GM18511 (cell line): ENCODE measurements at regions not wholly inside any gene's neighbourhood (a gene's known extent, or its start where the extent isn't known, plus 50 kb on each side); places are given as distances from the start of the nearest gene placed in this dataset.
"Not testable (repeated sequence)": the region's sequence is repeated elsewhere in the genome, so short reads cannot be mapped to it uniquely, and the experiment has no call there.

Source experiments
- ATAC-seq: cut with Tn5 transposase; IDR thresholded peaks from one replicate; pipeline ENCODE4 v1.9.1; 2021; ENCODE audit warnings: mild to moderate bottlenecking, moderate library complexity; ENCODE audit not compliant: unreplicated experiment

DNA sequence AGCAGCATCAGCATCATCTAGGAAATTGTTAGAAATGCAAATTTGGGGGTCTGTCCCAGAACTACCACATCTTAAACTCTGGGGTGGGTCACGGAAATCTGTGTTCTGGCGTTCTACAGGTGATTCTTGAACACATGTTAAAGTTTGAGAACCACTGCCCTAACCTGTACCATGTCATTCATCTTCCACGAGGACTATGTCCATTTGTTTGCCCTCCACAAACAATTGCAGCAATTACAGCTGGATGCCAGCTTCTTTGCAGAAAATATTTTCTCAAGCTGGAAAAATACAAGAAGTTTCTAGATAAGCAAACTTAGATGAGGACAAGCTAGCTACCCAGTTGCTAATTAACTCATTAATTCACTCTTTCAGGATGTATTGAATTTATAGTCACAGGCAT, 54.1 kb downstream of the MAFB start:
- ATAC-seq: no peak

DNA sequence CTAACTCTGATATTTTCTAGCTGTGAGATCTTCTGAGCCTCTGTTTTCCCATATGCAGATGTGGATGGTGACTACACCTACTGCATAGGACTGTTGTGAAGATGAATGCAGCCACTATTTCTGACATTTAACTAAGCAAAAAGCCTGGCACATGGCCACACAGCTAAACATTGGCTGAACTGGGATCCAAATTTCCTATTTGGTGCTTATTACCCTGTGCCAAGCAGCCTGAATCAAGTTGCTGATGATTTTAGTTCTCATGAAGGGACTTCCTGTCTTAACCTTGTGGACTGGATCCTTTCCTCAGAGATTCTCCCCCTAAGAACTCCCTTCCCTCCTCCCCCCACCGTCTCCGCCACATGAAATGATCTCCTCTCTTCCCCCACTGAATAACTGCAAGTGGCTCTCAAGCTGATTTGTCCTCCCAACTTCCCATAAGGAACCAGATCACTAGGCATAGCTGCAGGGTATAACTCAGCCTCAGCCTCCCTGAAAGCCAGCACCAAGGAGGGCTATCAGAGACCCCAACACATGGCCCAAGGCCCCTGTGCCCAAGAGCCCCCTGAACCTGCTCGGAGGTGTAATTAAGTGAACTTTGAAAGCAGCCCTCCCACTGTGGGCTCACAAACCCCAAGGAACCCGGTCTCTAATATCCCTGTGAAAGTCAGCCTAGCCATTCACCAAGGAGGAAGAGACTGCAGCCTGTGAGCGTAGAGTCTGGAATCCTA, 55.7 kb downstream of the MAFB start:
- no peak for ATAC-seq

DNA sequence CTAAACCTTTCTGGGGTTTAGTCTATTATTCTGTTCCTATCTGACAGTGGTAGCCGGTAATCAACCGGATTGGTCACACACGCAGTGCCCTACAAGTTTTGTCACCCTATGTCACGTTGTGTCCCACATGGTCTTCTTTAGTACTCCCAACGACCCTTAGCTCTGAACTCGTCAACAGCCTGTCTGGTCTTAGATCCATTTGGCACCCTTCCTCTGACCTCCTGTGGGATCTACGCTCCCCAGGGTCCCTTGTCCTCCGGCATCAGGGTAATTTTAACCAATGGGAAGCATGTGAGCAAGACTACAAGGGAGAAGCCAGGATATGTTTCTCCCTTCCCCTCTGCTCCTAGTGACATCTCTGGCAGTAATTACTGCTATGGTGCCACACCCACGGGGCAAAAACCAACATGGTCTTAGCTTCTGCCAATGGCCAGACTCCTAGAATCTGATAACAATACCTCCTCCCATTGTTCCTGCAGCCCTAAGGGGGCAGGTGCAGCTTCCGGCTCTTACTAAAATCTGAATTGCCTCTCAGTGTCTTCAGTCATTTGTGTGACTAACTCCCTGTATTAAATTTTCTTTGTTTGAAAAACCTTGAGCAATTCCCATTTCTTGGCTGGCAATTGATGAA, 56.6 kb downstream of the MAFB start:
- ATAC-seq: no peak

GRCh38 chr20:40631119-40631631, 57.9 kb downstream of the MAFB start:
- no peak for ATAC-seq

GRCh38 chr20:40630713-40631112, 58.3 kb downstream of the MAFB start:
- no peak for ATAC-seq

DNA sequence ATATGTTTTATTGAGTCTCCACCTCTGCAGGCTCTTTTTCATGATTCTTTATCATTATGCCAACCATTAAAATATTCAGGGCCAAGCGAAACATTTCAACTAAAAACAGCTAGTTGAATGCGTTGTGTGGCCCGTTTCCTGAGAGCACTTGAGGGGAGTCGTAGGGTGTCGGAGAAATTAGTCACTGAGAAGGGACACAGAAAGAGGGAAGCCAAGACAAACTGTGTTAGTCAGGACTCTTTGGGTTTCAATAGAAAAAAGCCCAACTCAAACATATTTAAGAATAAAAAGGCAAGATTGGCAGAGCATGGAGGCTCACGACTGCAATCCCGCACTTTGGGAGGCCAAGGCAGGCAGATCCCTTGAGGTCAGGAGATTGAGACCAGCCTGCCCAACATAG, 58.9 kb downstream of the MAFB start:
- no peak for ATAC-seq

- ATAC-seq: no peak
These were observed 60.2 kb downstream of the MAFB start for GRCh38 chr20:40628877-40629276.

DNA sequence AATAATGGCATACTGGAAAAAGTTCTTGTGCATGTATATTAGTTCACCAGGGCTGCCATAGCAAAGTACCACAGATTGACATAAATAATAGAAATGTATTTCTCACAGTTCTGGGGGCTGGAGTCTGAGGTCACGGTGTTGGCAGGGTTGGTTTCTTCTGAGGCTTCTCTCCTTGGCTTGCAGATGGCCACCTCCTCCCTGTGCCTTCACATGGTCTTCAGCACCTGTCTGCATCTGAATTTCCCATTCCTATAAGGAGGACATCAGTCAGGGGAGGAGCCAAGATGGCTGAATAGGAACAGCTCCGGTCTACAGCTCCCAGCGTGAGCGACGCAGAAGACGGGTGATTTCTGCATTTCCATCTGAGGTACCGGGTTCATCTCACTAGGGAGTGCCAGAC, 70.0 kb downstream of the MAFB start:
- ATAC-seq: not testable (repeated sequence)

DNA sequence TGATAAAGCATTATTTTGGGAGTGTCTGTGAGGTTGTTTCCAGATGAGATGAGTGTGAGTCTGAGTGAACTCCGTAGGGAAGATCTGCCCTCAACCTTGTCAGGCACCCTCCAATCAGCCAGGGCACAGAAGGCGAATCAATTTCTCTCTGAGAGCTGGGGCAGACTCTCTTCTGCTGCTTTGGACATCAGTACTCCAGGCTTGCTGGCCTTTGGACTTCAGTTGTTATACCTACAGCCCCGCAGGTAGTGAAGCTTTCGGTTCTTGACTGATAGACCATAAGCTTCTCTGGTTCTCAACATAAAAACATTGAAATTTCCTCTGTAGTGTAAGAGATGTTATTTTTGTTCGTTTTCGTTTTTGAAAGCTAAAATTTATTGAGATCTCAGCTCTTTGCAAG, 71.4 kb downstream of the MAFB start:
- no peak for ATAC-seq

DNA sequence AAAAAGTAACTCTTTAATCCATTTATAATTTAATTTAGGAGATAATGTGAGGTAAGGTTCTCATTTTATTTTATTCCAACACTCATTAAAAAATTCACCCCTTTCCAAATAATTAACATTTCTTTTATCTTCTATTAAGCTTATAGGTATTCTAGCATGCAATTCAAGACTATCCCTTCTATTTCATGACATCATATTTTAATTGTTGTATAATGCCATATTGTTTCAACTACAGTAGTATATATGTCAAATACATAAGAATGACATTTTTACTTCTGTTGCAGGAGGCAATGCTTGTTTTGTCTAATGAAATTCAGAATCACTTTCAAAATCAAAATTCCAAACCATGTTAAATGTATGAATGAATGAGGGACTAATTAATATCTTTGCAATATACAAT, 76.2 kb downstream of the MAFB start:
- ATAC-seq: no peak

GRCh38 chr20:40612247-40612646, 76.8 kb downstream of the MAFB start:
- no peak for ATAC-seq

DNA sequence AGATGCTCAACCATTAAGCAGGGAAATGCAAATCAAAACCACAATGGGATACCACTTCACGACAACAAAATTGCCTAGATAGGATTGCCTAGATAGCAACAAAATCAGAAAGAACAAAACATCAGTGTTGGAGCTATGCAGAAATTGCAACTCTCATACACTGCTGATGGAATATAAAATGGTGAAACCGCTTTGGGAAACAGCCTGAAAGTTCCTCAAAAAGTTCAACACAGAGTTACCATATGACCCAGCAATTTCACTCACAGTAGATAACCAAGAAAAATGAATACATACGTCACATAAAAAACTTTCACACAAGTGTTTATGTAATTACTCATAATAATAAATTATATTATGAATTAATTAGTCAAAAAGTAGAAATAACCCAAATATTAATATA, 78.3 kb downstream of the MAFB start:
- no peak for ATAC-seq

DNA sequence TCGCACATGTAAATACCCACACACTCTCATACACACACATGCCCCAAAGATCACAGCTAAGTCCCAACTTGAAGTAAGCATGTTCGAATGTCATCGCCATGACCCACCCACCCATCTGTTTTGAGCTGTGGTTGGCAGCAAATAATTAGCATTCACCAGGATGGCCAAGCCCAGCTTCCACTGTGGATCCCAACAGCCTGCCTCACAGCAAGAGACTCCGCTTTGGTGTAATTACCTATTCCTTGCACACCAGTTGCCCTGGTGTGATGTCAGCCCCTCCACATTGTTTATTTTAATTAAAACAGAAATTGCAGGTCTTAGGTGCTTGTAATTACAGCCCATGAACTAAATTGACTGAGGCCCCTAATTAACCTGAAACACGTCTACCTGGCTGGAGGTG, 81.1 kb downstream of the MAFB start:
- ATAC-seq: no peak

DNA sequence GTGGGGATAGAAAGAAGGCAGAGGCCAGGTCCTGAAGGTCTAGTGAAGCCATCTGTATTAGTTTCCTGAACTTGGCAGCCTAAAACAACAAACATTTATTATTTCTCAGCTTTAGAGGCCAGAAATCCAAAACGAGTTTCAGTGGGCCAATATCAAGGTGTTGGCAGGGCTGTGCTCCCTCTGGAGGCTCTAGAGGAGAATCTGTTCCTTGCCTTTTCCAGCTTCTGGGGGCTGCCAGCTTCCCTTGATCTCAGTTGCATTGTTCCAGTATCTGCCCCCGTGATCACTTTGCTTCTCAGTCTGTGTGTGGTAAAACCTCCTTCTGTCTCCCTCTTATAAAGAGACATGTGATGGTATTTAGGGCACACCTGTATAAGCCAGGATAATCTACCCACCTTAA, 82.4 kb downstream of the MAFB start:
- ATAC-seq: no peak

- no peak for ATAC-seq
These were observed 82.8 kb downstream of the MAFB start for GRCh38 chr20:40606237-40606636.

DNA sequence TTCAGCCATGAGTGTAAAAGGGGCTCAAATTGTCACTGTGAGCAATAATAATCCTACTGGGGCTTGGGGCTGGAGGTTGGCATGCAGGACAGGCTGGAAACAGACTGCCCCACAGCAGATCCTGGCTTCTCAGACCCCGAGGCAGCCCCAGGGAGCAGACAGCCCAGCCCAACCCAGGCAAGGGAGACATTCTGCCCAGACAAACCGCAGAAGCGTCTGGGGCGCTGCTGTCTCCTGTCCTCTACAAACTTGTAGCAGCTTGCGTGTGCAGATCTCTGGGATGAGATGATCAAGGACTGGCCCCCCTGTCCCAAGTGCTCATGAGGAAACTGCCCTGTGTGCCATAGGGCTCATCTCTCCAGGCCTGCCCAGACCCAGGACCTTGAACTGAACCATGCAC, 84.6 kb downstream of the MAFB start:
- no peak for ATAC-seq

DNA sequence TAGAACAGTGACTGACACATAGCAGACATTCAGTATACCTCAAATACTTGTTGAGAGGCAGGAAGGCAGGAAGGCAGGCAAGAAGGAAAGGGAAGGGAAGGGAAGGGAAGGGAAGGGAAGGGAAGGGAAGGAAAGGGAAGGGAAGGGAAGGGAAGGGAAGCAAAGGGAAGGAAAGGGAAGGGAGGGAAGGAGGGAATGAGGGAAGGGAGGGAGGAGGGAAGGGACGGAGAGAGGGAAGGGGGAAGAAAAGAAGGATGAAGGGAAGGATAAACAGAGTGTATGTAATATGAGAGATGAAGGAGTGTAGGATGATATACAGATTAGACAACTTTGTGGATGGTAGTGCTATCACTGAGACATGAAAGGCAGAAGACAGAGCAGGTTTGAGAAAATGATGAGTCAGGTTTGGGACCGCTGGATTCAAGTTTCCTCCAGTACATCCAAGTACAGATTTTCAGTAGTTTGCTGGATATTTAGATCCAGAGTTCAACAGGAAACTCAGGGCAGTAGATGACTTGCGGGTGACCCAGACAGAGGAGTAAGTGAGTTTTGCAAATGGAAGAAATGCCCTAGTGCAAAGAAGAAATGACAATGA, 85.9 kb downstream of the MAFB start:
- ATAC-seq: no peak

DNA sequence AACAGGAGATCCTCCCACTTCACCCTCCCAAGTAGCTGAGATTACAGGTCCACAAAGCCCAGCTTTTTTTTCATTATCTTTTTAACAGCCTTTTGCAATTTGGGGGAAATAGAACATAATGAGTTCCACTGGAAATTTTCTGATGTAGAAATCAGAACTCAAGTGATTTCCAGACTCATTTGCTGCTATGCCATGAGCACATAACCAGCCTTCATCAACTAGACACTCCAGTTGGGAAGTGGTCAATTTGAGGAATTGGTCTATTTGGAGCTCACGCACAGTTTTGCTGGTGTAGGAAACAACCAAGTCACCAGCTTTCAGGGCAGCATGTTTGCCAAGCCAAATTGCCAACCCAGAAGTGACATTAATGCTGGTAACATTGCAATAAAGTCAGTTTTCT, 86.7 kb downstream of the MAFB start:
- ATAC-seq: no peak

GRCh38 chr20:40600441-40601219, 88.4 kb downstream of the MAFB start:
- ATAC-seq: no peak

DNA sequence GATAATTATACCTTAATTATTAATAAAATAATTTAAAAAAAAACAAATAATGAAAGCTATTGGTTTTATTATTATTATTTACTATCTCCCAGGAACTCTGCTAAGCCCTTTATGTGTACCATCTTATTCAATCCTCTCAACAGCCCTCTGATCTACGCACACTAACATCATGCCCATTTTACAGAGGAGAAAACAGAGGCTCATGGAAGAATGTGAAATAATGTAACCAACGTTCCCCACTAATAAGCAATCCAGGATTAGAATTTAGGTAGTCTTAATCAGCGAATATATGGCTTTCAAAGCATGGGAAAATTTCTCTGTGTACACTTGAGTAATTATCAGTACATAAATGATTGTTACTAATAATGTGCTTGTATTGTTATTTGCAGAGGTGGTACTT, 89.0 kb downstream of the MAFB start:
- ATAC-seq: no peak

- ATAC-seq: no peak
These were observed 96.1 kb downstream of the MAFB start for GRCh38 chr20:40592941-40593340.

DNA sequence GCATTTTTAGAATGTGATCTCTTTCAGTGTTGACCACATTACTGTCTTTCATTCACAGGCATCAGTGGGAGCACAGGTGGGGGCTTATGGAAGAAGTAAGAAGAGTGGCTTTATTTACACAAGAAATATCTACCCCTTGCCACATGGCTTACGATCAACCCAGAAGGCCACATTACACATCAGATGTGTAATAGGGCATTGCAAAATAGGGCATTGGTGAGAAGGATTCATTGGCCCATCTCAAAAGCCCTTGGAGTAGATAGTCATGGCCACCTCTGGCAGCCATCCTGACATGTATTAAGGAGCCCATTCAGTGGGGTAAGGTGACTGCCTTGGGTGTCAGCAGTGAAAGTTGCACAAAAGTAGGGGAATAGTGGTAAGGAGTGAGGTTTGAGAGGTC, 97.5 kb downstream of the MAFB start:
- no peak for ATAC-seq
